GM19397 (cell line): ENCODE measurements at regions not wholly inside any gene's neighbourhood (a gene's known extent, or its start where the extent isn't known, plus 50 kb on each side); places are given as distances from the start of the nearest gene placed in this dataset.

ENCODE experiments used
- ATAC-seq: cut with Tn5 transposase; IDR thresholded peaks from one replicate; pipeline ENCODE4 v1.9.1; 2021; ENCODE audit warnings: mild to moderate bottlenecking, moderate library complexity; ENCODE audit not compliant: unreplicated experiment

DNA sequence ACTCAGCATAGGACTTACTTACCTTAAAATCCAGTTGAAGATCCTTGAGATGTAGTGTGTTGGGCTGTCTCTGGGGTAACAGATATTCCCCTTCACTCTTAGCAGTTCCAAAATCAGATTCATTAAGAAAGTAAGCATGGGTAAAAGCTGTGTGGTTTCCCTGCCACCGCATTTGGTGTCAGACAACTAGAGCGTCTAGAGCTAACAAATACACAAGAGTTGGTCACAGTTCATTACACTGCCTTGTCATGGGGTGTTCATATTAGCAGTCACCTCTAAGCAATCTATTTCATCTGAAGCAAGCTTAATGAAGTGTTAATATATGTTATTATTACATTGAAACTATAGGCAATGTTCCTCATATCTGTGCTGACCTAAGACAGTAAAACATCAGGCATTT is 342.8 kb downstream of the PPARGC1A start:
- no peak for ATAC-seq

DNA sequence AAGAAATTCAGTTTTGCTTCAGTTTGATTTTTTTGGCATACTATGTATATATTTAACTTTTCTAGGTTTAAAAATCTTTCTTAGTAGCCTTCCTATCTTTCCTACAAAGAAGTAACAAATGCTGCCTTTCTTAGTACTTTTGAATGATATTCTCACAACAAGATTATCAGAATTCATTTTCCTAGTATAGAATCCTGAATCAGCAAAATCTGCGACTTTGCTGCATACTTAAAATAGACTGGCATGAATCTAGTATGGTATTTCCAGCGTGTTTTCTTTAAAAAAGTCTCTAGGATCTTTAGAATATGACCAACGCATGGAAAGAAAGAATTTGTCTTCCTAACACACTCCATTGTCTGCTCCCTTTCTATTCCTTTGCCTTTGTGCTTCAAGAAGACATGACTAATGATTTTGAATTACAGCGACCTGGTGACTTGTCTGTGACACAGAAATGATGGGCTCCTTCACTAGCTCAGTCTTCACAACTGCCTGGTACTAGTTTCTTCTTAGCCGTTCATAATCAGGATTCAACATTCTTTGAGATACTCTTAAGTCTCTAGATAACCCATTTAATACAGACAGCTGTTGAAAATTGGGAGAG is 349.8 kb downstream of the PPARGC1A start:
- no peak for ATAC-seq

DNA sequence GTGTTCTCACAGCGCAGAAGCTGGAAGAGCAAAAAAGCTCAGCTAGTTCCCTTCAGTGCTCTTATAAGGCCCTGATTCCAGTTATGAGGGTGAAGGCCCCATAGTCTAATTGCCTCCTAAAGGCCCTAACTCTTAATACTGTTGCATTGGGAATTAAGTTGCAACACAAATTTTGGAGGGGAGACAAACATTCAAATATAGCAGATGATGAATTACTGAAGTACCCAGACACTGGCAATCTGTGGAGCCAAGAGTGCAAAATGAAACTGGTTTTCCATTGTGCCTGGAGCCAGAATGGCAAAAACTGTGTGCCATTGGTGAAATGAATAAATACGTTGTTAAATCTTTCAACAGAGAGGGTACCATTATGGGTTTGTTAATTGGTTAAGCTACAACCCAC is 356.0 kb downstream of the PPARGC1A start:
- no peak for ATAC-seq

DNA sequence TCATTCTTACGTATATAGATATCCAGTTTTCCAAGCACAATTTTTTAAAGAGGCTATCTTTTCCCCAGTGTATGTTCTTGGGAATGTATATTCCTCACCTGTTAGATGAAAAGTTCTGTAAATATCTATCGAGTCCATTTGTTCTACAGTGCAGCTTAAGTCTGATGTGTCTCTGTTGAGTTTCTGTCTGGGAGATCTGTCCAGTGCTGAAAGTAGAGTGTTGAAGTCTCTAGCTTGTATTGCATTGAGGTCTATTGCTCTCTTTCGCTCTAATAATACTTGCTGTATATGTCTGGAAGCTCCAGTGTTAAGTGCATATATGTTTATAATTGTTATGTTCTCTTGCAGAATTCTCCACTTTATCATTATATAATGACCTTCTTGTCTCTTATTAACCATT is 373.1 kb downstream of the PPARGC1A start:
- ATAC-seq, result no peak

DNA sequence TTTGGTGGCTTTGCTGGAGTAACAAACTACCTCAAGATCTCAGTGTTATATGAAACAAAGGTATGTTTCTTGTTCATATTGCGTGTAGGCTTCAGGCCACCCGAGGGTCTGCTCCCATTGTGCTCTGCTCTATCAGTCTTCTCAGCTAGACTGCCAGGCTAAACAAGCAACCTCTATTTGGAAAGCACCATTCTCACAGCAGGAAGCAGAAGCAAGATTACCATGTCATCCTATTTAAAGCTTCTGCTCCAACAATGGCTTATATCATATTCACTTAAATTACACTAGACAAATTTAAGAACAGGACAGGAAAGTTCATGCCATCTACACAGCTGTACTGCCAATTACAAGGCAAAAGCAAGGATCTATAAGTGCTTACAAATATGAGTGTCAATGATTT is 385.8 kb downstream of the PPARGC1A start:
- no peak for ATAC-seq

DNA sequence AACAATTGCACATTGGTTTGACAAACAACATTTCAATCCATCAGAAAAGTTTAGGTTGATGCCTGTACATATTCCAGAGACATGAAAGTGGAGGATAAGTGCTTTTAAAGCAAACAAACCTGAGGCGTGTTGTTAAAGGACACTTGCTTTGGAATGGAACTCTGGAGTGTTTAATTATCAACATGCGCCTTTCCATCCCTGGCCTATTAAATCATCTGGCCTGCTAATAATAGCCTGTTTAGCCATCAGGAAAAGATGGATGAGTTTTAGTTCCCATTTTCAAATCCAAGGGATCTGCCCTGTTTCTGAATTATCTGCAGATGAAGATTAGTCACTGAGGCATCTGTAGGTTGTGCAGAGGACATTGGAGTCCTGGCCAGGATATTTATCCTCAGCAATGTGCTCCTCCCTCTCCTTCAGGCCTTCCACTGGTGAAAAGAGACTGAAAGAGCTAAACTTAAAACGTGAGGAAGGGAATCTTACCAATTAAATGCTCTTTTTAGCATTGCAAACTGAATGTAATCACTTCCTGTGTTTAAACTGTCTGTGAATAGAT is 388.9 kb downstream of the PPARGC1A start:
- no peak for ATAC-seq

DNA sequence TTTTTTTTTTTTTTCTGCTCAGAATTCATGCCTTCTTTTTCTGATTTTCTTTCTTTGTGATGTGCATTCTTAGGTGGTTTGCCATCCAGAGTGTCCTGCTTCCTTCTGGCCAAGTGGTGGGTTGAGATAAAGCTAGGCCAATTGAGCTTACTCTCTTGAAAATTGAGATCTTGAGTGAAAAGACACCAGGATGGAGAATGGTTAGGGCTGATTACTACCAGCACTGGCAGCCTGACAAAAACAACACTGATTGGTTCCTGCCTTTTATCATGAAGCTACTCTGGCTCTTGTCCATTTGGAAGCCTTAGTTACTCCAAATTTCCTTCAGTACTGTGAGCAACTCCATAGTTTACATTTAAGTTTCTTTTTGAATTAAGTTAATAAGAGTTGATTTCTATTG is 404.0 kb downstream of the PPARGC1A start:
- no peak for ATAC-seq

DNA sequence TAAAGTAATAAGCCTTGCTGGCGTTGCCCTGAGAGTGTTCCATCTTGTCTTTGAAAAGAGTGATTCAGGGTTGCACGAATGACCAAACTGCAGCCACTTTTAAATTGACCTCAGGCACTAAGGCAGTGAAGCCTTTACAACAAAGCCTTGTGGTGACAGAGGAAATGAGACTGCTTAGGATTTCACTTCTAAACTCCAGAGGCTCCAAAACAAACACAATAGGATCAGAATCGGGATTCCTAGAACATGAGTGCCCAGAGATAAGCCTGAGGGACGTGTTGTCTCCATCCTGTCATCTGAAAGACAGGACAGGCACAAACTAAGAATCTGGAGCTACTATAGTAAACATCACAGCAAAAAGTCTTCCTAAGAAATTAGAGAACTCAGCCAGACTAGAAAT is 405.2 kb downstream of the PPARGC1A start:
- ATAC-seq, result no peak

DNA sequence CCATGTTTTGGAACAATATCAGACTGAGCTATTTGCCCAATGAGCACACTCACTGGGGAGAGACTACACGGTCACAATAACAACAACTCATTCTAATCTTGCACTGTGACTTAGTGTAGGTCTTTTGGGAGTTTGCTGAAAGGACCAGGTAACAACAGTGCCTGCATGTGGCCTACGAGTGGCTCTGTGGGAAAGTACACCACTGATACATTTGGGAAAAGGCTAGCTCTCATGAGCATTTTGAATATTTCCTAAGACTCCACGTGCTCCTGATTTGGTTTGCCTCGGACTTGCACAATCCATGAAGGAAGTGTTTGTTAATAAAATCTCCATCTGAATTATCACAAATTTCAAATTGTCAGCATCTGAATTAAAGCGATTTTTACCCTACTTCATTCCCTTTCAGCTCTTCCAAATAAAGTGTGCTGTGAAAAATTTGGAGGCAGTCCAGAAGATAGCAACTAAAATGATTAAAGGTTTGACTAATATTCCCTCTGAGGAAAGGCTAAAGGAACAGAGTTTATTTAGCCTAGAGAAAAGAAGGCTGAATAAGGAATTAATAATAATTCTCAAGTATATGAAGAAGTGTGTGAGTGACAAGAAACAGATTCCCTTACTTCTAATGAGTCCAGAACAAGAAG is 406.4 kb downstream of the PPARGC1A start:
- no peak for ATAC-seq

DNA sequence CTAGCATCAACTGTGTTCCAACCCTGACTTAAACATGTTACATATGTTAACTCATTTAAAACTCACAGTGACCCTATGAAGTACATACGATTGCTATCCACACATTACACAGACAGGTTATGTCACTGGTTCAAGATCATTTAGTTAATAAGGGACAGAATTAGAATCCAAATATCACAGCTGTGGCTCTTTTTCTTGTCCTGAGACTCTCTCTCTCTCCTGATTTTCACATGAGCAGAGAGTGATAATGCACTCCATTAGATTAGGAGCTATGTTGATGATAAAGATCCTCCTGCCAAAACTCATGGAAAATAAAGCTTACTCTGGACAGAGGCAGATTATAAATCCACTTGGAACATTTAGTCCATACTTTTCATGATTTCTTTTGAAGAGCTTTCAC is 408.3 kb downstream of the PPARGC1A start:
- no peak for ATAC-seq

DNA sequence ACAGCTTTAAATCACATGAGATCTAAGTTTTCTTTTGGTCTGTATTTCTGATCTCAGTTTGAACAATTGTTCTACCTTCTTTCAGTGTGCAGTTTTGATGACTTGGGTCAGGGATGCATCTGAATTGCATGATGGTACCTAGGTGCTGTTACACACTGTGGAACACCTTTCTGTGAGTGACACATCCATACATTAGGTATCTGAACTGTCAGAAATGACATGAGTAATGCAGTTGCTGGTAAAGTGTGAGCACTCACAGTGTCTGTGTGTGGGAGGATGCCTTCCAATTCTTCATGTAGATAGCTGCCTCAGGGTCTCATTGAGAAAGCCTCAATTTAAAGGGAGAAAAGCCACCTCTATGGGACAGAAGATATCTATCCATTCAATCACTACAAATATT is 411.9 kb downstream of the PPARGC1A start:
- no peak for ATAC-seq

DNA sequence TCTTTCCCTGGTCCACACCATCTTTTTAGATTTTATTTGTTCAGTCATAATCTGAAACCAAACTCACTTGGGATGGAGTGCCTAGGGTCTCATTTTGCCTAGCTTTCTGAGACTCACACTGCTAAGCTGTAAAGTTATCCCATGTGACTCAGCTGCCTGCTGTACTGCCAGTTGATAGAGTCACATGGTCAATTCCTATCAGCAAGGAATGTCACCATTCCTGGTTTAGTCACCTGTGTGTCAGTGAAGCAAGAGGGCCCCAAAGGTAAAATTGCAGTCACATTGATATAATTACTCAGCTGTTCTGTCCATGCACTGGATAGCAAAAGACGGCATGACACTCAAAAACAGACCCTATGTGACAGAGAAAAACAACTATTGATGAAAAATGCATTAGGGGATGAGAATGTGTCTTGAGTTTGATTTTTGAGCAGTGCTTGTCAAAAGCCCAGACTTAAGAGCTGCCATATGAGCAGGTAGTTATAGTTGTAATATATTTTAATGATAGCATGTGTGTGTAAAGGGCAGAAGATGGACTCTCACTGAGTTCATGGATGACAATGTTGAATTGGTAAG is 413.2 kb downstream of the PPARGC1A start:
- ATAC-seq, result no peak

DNA sequence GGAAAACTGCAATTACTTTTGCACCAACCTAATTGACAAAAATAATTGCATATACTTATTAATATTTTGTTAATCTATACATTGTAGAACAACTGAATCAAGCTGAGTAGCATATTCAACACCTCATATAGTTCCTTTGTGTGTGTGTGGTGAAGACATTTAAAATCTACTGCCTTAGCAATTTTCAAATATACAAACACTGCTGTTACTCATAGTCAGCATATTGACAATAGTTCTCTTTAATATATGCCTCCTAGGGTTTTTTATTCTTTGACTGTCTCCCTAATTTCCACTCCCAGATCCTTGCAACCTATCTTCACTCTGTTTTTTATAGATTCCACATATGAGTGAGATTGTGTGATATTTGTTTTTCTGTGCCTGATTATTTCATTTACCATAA is 426.8 kb downstream of the PPARGC1A start:
- ATAC-seq, result no peak

DNA sequence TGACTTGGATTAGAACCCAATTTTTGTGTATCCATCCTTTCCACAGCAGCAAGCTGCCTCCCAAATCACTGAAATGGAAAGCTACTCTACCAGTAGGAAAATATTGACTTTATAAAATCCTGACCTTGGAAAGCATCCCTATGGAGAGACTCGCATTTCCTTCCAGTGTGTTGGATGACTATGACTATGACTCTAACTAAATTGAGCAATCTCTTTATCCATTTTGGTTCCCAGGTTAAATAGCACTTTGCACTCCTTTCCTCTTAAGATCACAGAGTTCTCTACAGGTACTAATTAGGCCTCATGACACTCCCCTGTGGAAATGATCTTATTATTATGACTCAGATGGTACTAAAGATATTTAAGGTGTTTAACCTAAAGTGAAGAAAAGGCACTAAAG is 431.8 kb downstream of the PPARGC1A start:
- ATAC-seq, result no peak

DNA sequence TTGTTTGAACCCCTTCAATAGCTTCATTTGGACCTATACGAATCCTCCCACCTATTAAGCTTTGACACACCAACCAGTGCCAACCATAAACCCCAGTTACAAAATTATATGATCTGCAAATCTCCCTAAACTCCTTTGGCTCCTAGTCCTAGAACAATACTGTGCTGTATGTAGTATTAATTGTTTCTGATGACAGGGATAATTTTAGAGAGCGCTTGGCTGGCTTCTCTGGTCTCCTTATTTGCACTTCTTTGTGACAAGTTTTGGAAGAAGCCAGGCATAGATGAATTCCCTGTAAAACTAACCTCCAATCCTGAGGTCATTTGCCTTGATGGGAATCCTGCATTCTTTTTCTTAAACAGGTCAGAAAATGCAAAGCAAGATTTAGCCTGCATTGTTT is 433.0 kb downstream of the PPARGC1A start:
- ATAC-seq, result no peak

DNA sequence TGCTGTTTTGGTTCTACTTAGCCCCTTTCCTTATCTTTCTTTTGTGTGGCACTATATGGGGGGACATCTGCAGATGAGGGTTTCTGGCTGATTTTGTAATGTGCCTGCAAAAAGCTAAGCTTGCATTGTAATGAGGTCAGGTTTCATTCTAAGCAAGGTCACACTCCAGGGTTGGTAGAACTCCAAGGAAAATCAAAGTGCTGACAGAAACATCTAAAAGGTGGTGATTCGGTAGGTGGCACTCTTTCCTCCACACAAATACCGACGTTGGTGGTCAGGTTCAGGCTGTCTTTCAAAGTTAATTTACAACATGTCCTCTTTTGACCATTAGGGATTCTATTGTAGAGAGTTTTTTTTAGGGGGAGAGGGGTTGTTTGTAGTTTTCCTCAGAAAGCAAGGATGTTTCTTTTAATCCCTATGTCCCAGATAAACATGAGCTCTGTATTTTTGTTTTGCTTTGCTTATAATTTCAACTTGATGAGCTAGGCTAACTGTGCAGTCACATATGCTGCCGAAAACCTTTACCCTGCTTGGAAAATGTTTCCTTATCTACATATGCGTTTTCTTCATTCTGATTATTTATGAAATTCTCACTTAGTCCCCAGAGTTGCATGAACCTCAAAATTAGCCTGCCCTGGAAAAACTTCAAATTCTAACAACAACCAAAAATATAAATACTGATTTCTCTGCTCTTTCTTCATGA is 434.2 kb downstream of the PPARGC1A start:
- no peak for ATAC-seq

DNA sequence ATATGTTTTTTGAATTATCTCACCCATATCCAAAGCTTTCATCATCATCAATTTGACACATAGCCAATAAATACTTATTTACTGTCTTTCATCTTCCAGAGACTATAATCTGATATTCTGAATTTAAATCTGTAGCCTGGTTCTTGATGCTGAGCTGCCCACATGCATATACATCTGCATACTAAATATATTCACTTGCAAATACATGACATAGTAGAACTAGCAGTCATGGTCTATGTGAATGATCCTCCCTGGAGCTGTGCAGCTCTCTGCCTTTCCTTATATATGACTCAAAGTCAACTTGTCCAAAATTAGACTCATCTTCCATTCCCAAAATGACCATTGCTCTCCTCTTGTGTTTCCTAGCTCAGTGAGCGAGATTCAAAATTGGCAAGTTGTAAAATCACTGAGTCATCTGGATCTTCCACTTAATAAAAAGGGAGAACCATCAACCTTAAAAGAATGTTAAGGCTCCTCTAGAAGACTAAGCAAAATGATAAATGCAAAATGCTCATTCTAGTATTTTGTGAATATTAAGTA is 448.2 kb downstream of the PPARGC1A start:
- ATAC-seq, result no peak

DNA sequence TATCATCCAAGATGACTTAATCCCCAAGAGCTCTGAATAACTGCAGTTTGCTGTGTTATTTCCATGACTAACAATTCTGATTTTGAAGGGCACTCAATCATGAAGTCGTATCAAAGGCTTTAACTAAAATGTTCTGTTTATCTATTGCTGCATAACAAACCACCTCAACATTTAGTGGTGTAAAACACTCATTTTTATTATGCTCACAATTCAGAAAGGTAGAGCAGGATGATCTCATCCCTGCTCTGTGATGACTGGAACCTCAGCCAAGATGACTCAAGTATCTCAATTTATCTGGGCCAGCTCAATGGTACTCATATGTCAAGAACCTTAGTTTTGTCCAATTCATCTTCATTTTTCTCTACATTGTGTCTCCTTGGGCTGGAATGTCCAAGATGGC is 451.1 kb downstream of the PPARGC1A start:
- ATAC-seq, result no peak

DNA sequence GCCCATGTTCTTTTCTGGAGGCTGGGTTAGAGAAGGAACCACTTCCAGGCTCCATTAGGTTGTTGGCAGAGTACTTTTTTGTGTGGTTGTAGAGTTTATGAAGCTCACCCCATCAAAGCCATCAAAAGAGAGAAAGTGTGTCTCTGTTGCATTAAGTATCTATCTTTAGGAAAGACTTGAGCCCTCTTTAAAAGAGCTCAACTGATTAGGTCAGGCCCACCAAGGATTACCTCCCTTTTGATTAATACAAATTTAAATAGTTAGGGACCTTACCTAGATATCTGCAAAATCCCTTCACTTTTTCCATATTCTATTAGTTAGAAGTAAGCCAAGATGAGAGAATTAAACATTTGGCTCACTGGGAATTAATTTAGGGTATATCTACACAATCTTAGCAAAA is 460.4 kb downstream of the PPARGC1A start:
- no peak for ATAC-seq

DNA sequence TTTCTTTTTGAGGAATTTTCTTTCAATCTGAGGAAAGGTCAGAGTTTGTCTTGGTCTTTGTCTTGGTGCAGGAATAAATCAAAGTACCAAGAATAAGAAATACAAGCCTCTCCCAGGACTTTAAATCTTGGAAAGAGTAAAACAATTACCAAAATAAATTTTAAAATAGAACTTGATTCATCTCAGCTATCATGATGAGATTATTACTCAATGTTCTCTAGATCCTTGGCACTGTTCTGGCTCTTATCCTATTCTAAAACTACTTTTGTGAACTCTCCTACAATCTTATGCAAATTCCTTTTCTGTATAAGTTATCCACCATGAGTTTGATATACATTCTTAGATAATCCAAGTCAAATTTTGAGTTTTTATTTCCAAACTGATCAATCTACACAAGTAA is 464.3 kb downstream of the PPARGC1A start:
- ATAC-seq, result no peak

DNA sequence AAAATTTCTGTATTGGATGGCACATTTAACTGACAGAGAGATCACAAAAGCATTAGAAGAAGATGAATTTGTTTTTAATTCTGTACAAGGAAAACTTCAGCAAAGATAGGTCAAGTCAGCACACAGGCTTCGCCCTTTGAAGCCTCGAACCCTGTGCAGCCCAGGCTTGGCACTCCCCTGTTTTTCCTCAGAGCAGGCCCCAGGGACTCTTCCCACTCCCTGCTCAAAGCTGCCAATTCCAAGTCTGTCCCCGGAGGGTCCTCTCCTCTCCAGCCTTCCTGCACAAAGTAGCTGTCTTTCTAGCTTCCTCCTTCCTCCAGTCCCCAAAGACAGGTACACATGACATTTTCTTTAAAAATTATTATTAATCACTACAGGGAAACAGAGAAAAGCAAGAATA is 466.3 kb downstream of the PPARGC1A start:
- ATAC-seq, result no peak

DNA sequence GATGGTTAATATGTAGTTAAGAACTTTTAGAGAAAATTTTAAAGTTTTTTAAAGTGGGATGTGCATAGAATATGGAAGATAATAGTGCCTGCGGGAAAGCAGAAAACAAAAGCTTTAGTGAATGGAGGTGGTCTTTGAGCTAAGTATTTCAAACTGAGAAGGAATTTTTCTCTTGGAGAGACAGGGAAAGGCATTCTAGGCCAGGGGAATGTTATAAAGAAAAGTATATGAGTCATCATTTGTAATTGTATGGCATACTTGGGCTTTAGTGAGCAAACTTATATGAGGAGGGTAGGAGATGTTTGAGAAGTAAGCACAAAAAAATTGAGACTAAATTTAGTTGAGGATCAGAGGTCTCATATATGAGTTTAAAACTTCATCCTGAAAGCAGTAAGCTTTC is 467.0 kb downstream of the PPARGC1A start:
- ATAC-seq, result no peak
